ENCODE measurements at regions not wholly inside any gene's neighbourhood (a gene's known extent, or its start where the extent isn't known, plus 50 kb on each side); places are given as distances from the start of the nearest gene placed in this dataset.

- TF ChIP-seq SIN3A (IDR thresholded peaks at IDR 0.05; ENCODE audit: low read depth, low read length) (no peak), ZZZ3 (IDR thresholded peaks at IDR 0.05; ENCODE audit: control insufficient read depth, insufficient read length, low read depth) (no peak)
Measured at GRCh38 chr18:39453882-39454281, 1888.3 kb upstream of the CELF4 start.

All from GM12878 (cell line).